Bronchial epithelial cell (primary cell): ENCODE measurements at regions not wholly inside any gene's neighbourhood (a gene's known extent, or its start where the extent isn't known, plus 50 kb on each side); places are given as distances from the start of the nearest gene placed in this dataset.

Source experiments
- DNase-seq: peaks from one replicate; pipeline ENCODE4 v3.0.0-alpha.2; 2010; ENCODE audit warnings: low read depth
- FAIRE-seq: peaks from 2 replicates; lab custom pipeline; 2011; peaks lifted over from hg19 to GRCh38; lab: Jason Lieb, UNC
- H3K27me3 ChIP-seq: 2 replicates; pipeline ENCODE4 v1.5.1; 2011; ENCODE audit warnings: low read length; ENCODE audit not compliant: control insufficient read depth, insufficient read depth
- H3K36me3 ChIP-seq: 2 replicates; pipeline ENCODE4 v1.5.1; 2011; ENCODE audit warnings: low read length; ENCODE audit not compliant: control insufficient read depth, insufficient read depth
- H3K4me3 ChIP-seq: 2 replicates; pipeline ENCODE4 v1.5.1; 2011; ENCODE audit warnings: mild to moderate bottlenecking, low read depth, low read length, control low read depth
- TF ChIP-seq, protein P1 (sequence below): IDR thresholded peaks from 2 replicates; pipeline ENCODE4 v1.5.1; 2011; ENCODE audit warnings: mild to moderate bottlenecking, moderate library complexity, low read length, control low read depth, inconsistent platforms; ENCODE audit not compliant: insufficient read depth, severe bottlenecking

- H3K36me3 ChIP-seq: no peaks in the 10 kb centered on the region
- TF ChIP-seq, protein P1, sequence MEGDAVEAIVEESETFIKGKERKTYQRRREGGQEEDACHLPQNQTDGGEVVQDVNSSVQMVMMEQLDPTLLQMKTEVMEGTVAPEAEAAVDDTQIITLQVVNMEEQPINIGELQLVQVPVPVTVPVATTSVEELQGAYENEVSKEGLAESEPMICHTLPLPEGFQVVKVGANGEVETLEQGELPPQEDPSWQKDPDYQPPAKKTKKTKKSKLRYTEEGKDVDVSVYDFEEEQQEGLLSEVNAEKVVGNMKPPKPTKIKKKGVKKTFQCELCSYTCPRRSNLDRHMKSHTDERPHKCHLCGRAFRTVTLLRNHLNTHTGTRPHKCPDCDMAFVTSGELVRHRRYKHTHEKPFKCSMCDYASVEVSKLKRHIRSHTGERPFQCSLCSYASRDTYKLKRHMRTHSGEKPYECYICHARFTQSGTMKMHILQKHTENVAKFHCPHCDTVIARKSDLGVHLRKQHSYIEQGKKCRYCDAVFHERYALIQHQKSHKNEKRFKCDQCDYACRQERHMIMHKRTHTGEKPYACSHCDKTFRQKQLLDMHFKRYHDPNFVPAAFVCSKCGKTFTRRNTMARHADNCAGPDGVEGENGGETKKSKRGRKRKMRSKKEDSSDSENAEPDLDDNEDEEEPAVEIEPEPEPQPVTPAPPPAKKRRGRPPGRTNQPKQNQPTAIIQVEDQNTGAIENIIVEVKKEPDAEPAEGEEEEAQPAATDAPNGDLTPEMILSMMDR: no peak
- no peaks in the 10 kb centered on the region for H3K27me3 ChIP-seq
- DNase-seq (no peak), FAIRE-seq (no peak)
- H3K4me3 ChIP-seq: no peak overlapping the region
These were observed 170.1 kb upstream of the FRMD6 start for GRCh38 chr14:51481643-51482042.

DNA sequence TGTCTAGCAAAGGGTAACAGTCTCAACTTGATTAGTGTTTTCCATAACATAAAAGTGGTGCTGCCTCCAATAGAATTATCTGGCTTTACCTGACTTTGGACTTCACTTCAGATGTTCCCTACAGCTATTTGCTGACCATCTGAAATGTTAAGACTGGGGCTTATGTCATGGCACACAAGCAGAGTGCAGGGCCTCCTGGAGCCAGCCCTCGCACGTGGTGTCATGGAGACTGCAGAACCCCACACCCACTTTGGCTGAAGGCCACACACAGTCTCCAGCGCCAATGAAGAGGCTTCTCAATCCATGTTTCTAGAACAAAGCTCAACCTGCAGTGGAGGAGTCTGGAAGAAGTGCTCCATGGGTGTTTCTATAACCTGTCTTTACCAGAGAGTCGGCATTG is 169.6 kb upstream of the FRMD6 start:
- DNase-seq (no peak), FAIRE-seq (no peak)
- H3K27me3 ChIP-seq: no peaks in the 10 kb centered on the region
- H3K4me3 ChIP-seq: no peak overlapping the region
- TF ChIP-seq, protein P1: no peak
- no peaks in the 10 kb centered on the region for H3K36me3 ChIP-seq

DNA sequence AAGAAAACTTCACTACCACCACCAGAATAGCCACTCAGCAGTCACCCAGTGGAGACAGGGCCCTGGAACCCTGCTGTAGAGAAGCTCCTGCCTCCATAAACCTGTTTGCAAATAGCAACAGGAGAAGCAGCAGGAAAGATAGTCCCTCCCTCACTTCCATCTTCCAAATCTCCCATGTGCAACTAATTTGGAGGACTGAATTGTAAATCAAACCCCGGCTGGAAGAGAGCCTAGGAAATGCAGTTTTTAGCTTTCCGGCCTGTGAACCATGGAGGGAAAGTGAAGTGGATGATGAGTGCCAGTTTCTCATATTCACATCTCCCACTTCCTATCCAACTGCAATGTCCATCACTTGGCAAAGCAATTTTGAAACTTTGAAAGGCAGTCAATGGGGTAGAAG is 167.2 kb upstream of the FRMD6 start:
- TF ChIP-seq, protein P1: no peak
- no peaks in the 10 kb centered on the region for H3K27me3 ChIP-seq
- no peaks in the 10 kb centered on the region for H3K36me3 ChIP-seq
- no peak for DNase-seq
- FAIRE-seq: no peak
- H3K4me3 ChIP-seq: no peak overlapping the region

DNA sequence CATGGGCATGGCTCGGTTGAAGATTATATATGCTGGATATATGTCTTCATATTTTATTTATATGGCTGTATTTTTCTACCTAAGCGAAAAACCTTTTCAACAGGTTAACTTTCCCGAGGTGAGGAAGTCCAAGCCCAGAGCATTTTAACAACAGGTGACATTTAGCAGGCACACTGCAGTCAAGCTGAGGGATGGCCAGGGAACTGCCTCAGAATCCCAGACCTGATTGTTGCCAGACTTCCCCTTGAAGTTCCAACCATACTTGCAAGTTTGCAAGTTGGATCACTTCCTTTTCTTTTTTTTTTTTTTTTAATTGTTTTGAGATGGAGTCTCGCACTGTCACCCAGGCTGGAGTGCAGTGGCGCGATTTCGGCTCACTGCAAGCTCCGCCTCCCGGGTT is 166.0 kb upstream of the FRMD6 start:
- Histone ChIP-seq H3K27me3 (no peaks in the 10 kb centered on the region), H3K4me3 (no peak overlapping the region), H3K36me3 (no peaks in the 10 kb centered on the region)
- DNase-seq (no peak), FAIRE-seq (no peak)
- TF ChIP-seq, protein P1: no peak

GRCh38 chr14:51487848-51488247 is 163.9 kb upstream of the FRMD6 start:
- no peaks in the 10 kb centered on the region for H3K27me3 ChIP-seq
- DNase-seq (no peak), FAIRE-seq (no peak)
- peaks cover 9% of the 10 kb centered on the region for H3K36me3 ChIP-seq
- TF ChIP-seq, protein P1: no peak
- no peak overlapping the region for H3K4me3 ChIP-seq

GRCh38 chr14:51488569-51489220 is 163.0 kb upstream of the FRMD6 start:
- FAIRE-seq: no peak
- TF ChIP-seq, protein P1: no peak
- Histone ChIP-seq H3K4me3 (peak overlapping the region; percentile 61), H3K27me3 (no peaks in the 10 kb centered on the region), H3K36me3 (peaks cover 9% of the 10 kb centered on the region)
- peak; percentile 96 for DNase-seq
